GM21786 (cell line): ENCODE measurements at regions not wholly inside any gene's neighbourhood (a gene's known extent, or its start where the extent isn't known, plus 50 kb on each side); places are given as distances from the start of the nearest gene placed in this dataset.
"Not testable (repeated sequence)": the region's sequence is repeated elsewhere in the genome, so short reads cannot be mapped to it uniquely, and the experiment has no call there.

Source experiments
- ATAC-seq: cut with Tn5 transposase; IDR thresholded peaks from one replicate; pipeline ENCODE4 v1.9.1; 2021; ENCODE audit not compliant: unreplicated experiment

DNA sequence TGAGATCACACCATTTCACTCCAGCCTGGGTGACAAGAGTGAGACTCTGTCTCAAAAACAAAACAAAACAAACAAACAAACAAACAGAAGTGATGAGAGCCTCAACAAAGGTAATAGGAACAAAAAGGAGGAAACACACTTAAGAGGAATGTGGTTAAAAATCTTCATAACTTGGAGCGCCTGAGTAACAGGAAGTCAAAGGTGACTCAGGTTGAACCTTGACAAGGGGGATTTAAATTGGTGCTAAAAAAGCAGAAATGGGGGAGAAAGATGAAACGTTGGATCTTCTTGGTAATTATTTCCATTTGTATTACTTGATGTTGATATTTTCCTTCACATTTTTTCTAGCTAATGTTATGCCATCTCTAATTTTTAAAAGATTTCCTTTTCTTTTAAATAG, 318.5 kb upstream of the TCF4 start:
- ATAC-seq, result no peak

- ATAC-seq, result no peak
Observed at GRCh38 chr18:55903911-55904310, 315.9 kb upstream of the TCF4 start.

GRCh38 chr18:55900380-55900779, 312.4 kb upstream of the TCF4 start:
- no peak for ATAC-seq

DNA sequence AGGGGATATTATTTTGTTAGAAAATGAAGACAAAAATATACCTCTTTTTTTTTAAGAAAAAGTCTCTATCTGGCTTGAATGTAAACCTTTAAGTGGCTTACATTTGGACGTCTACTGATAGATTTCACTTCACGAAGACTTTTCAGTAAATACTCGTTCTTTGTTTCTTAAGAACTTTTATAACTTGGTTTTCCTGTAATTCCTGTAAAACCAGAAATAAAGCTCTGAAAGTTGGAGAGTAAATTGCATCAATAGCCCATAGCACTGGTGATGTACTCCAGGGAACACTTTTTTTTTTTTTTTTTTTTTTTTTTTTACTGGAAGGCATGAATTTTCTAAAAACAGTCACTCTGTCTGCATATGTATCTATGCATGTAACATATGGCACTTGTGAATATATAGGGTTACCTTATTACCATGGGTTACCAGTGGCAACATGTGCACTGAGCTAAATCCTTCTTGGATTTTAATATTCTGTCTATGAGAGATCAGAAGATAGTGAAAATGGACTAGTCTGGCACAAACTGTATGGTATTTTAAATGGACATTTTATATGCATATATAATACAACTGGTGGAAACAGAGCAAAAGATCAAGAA, 309.2 kb upstream of the TCF4 start:
- no peak for ATAC-seq

- no peak for ATAC-seq
Observed at GRCh38 chr18:55893948-55894347, 306.0 kb upstream of the TCF4 start.

GRCh38 chr18:55892862-55893813, 305.1 kb upstream of the TCF4 start:
- ATAC-seq, result not testable (repeated sequence)

- no peak for ATAC-seq
Observed at GRCh38 chr18:55886886-55887285, 298.9 kb upstream of the TCF4 start.

GRCh38 chr18:55884498-55884897, 296.5 kb upstream of the TCF4 start:
- no peak for ATAC-seq

- ATAC-seq, result no peak
Observed at GRCh38 chr18:55880617-55881016, 292.6 kb upstream of the TCF4 start.

DNA sequence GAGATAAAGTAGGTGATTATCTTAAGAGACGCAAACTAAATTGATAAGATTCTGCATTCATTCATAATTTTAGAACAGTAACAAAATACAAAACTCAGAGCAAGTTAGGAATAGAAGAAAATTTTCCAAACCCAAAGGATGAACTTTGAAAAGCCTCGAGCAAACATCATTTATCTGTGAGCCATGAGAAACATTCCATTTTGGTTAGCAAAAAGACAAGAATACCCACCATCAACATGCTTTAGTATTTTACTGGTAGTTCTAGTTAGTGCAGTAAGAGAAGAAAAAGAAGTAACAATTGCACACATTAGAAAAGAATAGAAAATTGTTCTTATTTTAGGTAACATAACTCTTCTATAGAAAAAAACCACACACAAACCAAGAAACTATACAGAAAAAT, 291.3 kb upstream of the TCF4 start:
- no peak for ATAC-seq

GRCh38 chr18:55878224-55878623, 290.2 kb upstream of the TCF4 start:
- no peak for ATAC-seq

- no peak for ATAC-seq
Observed at GRCh38 chr18:55877321-55877720, 289.3 kb upstream of the TCF4 start.

DNA sequence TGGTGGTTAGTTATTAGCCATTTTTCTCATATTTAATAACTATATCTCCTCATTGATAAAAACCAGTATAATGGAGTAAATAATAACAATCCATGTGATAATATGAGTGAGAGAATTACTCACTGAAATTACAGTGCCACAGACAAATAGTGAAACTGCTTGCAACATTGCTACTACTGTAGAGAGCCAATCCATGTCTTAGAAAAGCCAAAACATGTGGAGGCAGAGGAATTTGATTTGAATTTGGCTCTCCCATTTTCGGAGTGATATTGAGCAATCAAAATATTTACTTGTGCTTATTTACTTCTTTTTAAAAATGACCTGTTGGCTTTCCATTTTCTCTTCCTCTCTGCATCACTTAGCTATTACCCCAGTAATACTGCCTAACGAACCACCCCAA, 288.3 kb upstream of the TCF4 start:
- ATAC-seq, result no peak

- no peak for ATAC-seq
Observed at GRCh38 chr18:55875371-55875901, 287.4 kb upstream of the TCF4 start.

DNA sequence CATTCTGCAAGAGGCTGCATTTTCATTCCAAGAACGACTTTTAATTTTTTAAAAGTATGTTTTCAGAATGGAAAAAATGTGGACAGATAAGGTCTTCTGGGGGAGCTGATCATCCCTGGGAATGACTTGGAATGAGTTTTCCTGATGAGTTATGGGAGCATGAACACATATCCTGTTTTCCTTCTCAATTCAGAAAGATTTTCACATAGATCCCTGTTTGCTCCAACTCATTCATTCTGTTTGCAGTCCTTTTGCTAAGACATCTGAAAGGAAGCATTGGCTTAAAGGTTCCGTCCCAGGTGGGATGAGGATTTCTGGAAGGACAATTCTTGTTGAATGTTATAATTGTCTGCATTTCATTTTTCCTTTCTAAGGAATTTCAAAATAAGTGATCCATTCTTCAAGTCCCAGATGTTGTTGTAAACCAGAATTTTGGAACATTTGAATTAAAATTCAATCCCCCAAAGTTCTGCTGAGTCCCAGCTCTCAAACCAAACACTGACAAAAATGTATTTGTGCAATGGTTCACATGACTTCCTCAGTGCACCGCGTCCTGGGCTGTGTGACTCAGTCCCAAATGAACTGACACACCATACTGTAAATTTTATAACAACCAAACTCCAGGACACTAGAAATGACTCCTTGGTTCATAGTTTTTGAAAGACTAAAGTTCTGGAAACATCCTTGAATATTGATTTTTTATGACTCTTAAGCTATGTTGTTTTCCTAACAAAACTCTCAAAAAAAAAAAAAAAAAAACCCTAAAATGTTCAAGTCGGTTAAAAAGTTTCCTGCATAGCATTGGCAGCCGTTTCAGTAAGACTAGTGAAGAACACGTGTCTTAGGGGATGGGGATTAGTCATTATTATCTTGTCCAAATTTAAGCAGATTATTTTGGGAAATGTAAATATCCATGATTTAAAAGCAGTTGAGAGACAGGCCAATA, 281.8 kb upstream of the TCF4 start:
- ATAC-seq, result no peak

- ATAC-seq, result no peak
Observed at GRCh38 chr18:55868909-55869308, 280.9 kb upstream of the TCF4 start.

GRCh38 chr18:55866886-55867285, 278.9 kb upstream of the TCF4 start:
- ATAC-seq, result no peak

DNA sequence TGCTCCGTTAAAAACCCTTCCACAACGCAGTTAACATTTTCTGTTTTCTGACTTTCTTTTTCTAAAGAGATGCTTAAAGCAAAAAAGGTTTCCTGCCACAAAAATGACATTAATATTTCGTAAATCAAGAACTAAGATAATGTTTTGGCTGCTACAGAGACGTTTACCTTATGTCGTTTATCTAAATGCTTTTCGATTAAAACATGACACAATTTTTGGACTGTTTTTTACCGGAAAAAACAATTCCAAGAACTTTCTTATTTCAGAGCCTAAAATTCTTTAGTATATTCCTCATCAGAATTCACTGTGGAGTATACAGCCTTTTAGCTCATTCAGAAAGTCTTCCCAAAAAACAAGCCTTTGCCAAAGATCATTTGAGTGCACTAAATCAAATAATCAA, 278.0 kb upstream of the TCF4 start:
- no peak for ATAC-seq

DNA sequence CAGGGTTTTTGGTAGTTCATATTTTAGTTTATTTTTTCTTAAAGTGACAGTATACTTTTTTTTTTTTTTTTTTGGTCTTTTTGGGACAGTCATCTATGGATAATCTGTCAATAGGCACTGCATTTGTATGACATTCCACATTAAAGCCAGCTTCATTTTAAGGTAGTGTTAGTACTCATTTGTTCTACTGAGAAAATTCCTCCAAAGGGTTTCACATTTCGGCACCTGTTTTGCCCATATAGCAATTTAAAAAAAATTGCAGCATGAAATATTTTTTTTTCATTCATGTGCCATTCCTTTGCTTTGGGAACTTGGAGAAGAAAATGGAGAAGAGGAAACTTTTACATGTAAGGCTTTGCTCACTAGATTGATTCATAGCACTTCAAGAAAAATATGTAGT, 276.3 kb upstream of the TCF4 start:
- no peak for ATAC-seq

DNA sequence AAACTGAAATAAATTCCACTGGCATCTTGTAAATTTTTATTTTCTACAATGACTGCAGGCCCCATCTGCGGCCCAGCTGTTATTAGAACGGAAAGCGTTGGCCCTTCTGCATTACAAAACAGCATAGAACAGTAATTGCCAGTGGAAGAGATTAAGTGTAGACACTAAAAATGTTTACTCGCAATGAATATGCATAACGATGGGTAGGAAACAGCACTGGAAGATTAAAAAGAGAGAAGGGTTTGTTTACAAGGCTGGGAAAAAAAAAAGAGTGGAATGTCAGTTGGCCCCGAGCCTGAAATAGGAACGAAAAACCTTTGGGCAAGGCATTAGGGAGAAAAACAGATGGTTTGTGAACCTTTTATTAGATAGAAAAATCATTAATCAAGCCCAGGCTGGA, 275.9 kb upstream of the TCF4 start:
- ATAC-seq, result no peak

DNA sequence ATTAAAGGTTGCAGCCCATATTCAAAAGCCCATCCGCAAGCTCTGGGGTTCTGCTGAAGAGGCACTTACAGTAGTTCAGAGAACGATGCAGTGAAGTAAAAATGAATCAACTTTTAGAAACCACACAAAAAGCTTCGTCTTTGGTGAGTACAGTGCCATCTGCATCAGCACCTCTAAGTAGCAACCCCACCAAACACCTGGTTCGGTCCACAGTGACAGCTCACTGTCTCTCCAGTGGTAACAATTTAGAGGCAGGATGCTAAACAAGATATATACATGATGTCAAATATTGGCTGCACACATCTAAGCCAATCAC, 275.4 kb upstream of the TCF4 start:
- ATAC-seq, result no peak
